ENCODE measurements at regions not wholly inside any gene's neighbourhood (a gene's known extent, or its start where the extent isn't known, plus 50 kb on each side); places are given as distances from the start of the nearest gene placed in this dataset.

DNA sequence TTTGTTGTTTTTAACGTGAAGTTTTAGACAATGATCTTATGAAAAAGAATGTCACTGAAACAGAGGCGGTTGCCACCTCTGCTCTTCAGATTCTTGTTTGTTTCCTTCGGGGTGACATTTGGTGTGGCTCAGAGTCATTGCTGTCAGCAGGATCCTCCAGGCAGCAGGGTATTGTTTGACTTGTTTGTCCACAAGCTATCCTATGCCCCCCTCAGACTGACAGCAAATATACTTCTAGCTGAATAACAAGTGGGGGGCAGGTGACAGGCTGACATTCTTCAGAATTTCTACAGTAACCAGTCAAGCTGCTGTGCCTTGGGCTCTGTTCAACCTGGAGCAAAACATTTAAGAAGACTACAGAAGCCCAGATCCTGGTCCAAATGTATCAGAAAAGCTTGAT, 383.3 kb downstream of the YTHDC2 start:
- TF ChIP-seq, protein P1, sequence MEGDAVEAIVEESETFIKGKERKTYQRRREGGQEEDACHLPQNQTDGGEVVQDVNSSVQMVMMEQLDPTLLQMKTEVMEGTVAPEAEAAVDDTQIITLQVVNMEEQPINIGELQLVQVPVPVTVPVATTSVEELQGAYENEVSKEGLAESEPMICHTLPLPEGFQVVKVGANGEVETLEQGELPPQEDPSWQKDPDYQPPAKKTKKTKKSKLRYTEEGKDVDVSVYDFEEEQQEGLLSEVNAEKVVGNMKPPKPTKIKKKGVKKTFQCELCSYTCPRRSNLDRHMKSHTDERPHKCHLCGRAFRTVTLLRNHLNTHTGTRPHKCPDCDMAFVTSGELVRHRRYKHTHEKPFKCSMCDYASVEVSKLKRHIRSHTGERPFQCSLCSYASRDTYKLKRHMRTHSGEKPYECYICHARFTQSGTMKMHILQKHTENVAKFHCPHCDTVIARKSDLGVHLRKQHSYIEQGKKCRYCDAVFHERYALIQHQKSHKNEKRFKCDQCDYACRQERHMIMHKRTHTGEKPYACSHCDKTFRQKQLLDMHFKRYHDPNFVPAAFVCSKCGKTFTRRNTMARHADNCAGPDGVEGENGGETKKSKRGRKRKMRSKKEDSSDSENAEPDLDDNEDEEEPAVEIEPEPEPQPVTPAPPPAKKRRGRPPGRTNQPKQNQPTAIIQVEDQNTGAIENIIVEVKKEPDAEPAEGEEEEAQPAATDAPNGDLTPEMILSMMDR (IDR thresholded peaks at IDR 0.05): no peak
- no peak for TF ChIP-seq POLR2A (IDR thresholded peaks at IDR 0.05)
